GM12873 (cell line): ENCODE measurements at regions not wholly inside any gene's neighbourhood (a gene's known extent, or its start where the extent isn't known, plus 50 kb on each side); places are given as distances from the start of the nearest gene placed in this dataset.

Source experiments
- CTCF ChIP-seq: IDR thresholded peaks from 2 replicates; pipeline ENCODE4 v1.5.1; 2012; ENCODE audit warnings: low read depth, mild to moderate bottlenecking, moderate library complexity, low read length, control low read depth; ENCODE audit not compliant: insufficient read depth; ENCODE audit errors: missing control alignments

- no peak for TF ChIP-seq CTCF
Measured at GRCh38 chr6:98254624-98255023, 579.8 kb upstream of the POU3F2 start.

- TF ChIP-seq CTCF: no peak
Measured at GRCh38 chr6:98260382-98260781, 574.0 kb upstream of the POU3F2 start.

GRCh38 chr6:98272060-98272459 lies 562.3 kb upstream of the POU3F2 start:
- TF ChIP-seq CTCF: no peak

GRCh38 chr6:98274691-98275090 lies 559.7 kb upstream of the POU3F2 start:
- no peak for TF ChIP-seq CTCF

- no peak for TF ChIP-seq CTCF
Measured at GRCh38 chr6:98280492-98280891, 553.9 kb upstream of the POU3F2 start.

- no peak for TF ChIP-seq CTCF
Measured at GRCh38 chr6:98286620-98287019, 547.8 kb upstream of the POU3F2 start.

- TF ChIP-seq CTCF: no peak
Measured at GRCh38 chr6:98287876-98288275, 546.5 kb upstream of the POU3F2 start.

- no peak for TF ChIP-seq CTCF
Measured at GRCh38 chr6:98292810-98293209, 541.6 kb upstream of the POU3F2 start.
